HepG2 (cell line): ENCODE measurements at regions not wholly inside any gene's neighbourhood (a gene's known extent, or its start where the extent isn't known, plus 50 kb on each side); places are given as distances from the start of the nearest gene placed in this dataset.
A peak's percentile ranks its signal among the peaks of the same experiment; 100 is the strongest.

Experiments used
- ATAC-seq: fragments of 200-7000 bp; cut with Tn5 transposase; 3 replicates; pipeline ENCODE4 v1.9.1; 2020; ENCODE audit warnings: mild to moderate bottlenecking, moderate library complexity
- BruUV-seq: library from RNA; stranded (reverse); fragments of 400-500 nt; replicated peaks from 2 replicates; lab custom pipeline; 2021; lab: Mats Ljungman, UMichigan
- CTCF ChIA-PET: fragments of 300-600 bp; formaldehyde crosslinking; extraction: SDS; loops from one replicate; lab custom pipeline; 2021; ENCODE audit warnings: low total read pairs, inconsistent platforms, low intra/inter-chr PET ratio; lab: Yijun Ruan, JAX
- POLR2A ChIA-PET: fragments of 350-600 bp; sonication (Branson Sonifier 250); formaldehyde crosslinking; loops from one replicate; lab custom pipeline; 2020; ENCODE audit warnings: antibody characterized with exemption, inconsistent platforms; lab: Yijun Ruan, JAX
- DNase-seq: peaks from one replicate; pipeline ENCODE4 v3.0.0-alpha.2; 2015; ENCODE audit warnings: low spot score
- FAIRE-seq: peaks from 3 replicates; lab custom pipeline; 2011; peaks lifted over from hg19 to GRCh38; lab: Jason Lieb, UNC
- H2AFZ ChIP-seq: one replicate; pipeline ENCODE4 v1.6.1; 2011; ENCODE audit warnings: low read length, inconsistent platforms
- H3K27ac ChIP-seq: fragments of 300-600 bp; 3 replicates; pipeline ENCODE4 v1.8.0; 2011; ENCODE audit warnings: mixed run types, mild to moderate bottlenecking, mixed read lengths, low read length, inconsistent platforms; ENCODE audit not compliant: insufficient read depth; ENCODE audit errors: extremely low read length
- H3K27me3 ChIP-seq, 2 experiments: fragments of 200-600 bp in 1 of 2; 2 replicates in 1 of 2; 3 replicates in 1 of 2; pipeline versions ENCODE4 v1.6.0 to v1.8.0; 2011; ENCODE audit warnings: low read length in 2 of 2, mild to moderate bottlenecking in 2 of 2, moderate library complexity in 2 of 2, inconsistent platforms in 1 of 2; ENCODE audit not compliant: insufficient read depth in 2 of 2, control insufficient read depth in 1 of 2
- H3K36me3 ChIP-seq, 2 experiments: fragments of 200-600 bp in 1 of 2; replicated peaks in 1 of 2; 2 replicates in 1 of 2; 3 replicates in 1 of 2; pipeline versions ENCODE4 v1.5.1 to v1.8.0; 2011; ENCODE audit warnings: low read length in 2 of 2, inconsistent platforms in 1 of 2; ENCODE audit not compliant: insufficient read depth in 2 of 2, control insufficient read depth in 1 of 2
- H3K4me1 ChIP-seq: 2 replicates; pipeline ENCODE4 v1.5.1; 2012; ENCODE audit warnings: low read length, inconsistent platforms; ENCODE audit not compliant: insufficient read depth
- H3K4me2 ChIP-seq: 2 replicates; pipeline ENCODE4 v1.6.0; 2011; ENCODE audit warnings: low read depth, low read length, inconsistent platforms
- H3K4me3 ChIP-seq, 3 experiments: fragments of 200-600 bp in 1 of 3; sonication (generic), shearing (Covaris generic) in 1 of 3; replicated peaks in 1 of 3; 2 replicates each; pipeline ENCODE4 v1.5.1; 2011 to 2016; ENCODE audit warnings: low read length in 3 of 3, inconsistent platforms in 2 of 3, low read depth in 2 of 3, mild to moderate bottlenecking in 2 of 3, control low read depth in 1 of 3, mixed read lengths in 1 of 3; ENCODE audit not compliant: insufficient read depth in 1 of 3
- H3K79me2 ChIP-seq: one replicate; pipeline ENCODE4 v1.6.1; 2011; ENCODE audit warnings: low read length, inconsistent platforms; ENCODE audit not compliant: insufficient read depth
- H3K9ac ChIP-seq: 2 replicates; pipeline ENCODE4 v1.6.0; 2011; ENCODE audit warnings: mild to moderate bottlenecking, low read depth, low read length, inconsistent platforms; ENCODE audit not compliant: insufficient read depth
- H3K9me3 ChIP-seq: 2 replicates; pipeline ENCODE4 v1.5.1; 2012; ENCODE audit warnings: mild to moderate bottlenecking, low read length
- H4K20me1 ChIP-seq: 2 replicates; pipeline ENCODE4 v1.6.0; 2011; ENCODE audit warnings: inconsistent platforms, mild to moderate bottlenecking, low read length, moderate library complexity; ENCODE audit not compliant: insufficient read depth
- AHDC1 ChIP-seq: sonication (generic); formaldehyde crosslinking; IDR thresholded peaks from 2 replicates; pipeline ENCODE4 v1.5.1; 2020; ENCODE audit warnings: mild to moderate bottlenecking, missing genetic modification reagents, borderline replicate concordance
- ARID3A ChIP-seq: IDR thresholded peaks from 2 replicates; pipeline ENCODE4 v1.6.1; 2012; ENCODE audit warnings: low read depth, low read length, improper control_type of control experiment
- MTF1 ChIP-seq: sonication (generic); formaldehyde crosslinking; IDR thresholded peaks from 2 replicates; pipeline ENCODE4 v1.5.0; 2020; ENCODE audit warnings: missing genetic modification reagents
- MXI1 ChIP-seq: IDR thresholded peaks from 3 replicates; pipeline ENCODE4 v1.6.1; 2012; ENCODE audit warnings: low read depth, low read length, inconsistent platforms, borderline replicate concordance
- NCOR1 ChIP-seq: fragments of 200-600 bp; sonication (generic); IDR thresholded peaks from 2 replicates; pipeline ENCODE4 v1.7.0; 2017; ENCODE audit warnings: antibody characterized with exemption, low read length, borderline replicate concordance
- PAF1 ChIP-seq: IDR thresholded peaks from 2 replicates; pipeline ENCODE4 v1.6.1; 2016; ENCODE audit warnings: missing genetic modification reagents, missing compliant biosample characterization
- RARG ChIP-seq: sonication (generic); formaldehyde crosslinking; IDR thresholded peaks from 2 replicates; pipeline ENCODE4 v1.4.0; 2020; ENCODE audit warnings: low read depth, mild to moderate bottlenecking, missing genetic modification reagents
- SALL2 ChIP-seq: sonication (generic); formaldehyde crosslinking; IDR thresholded peaks from 2 replicates; pipeline ENCODE4 v1.8.1; 2023; ENCODE audit warnings: mild to moderate bottlenecking, missing genetic modification reagents, inconsistent platforms
- SIN3A ChIP-seq: IDR thresholded peaks from 2 replicates; pipeline ENCODE4 v1.6.1; 2011; ENCODE audit warnings: low read depth, mild to moderate bottlenecking, control low read depth, low read length, borderline replicate concordance
- SOX13 ChIP-seq, 3 experiments: fragments of 450-650 bp in 1 of 3; sonication (generic) in 1 of 3; formaldehyde crosslinking in 1 of 3; IDR thresholded peaks in 2 of 3; conservative IDR thresholded peaks in 1 of 3; 2 replicates each; pipeline versions ENCODE4 v1.5.0 to v1.6.1; 2016 to 2020; ENCODE audit warnings: antibody characterized with exemption in 1 of 3, mild to moderate bottlenecking in 1 of 3, missing compliant biosample characterization in 1 of 3, missing genetic modification reagents in 1 of 3, moderate library complexity in 1 of 3
- ZNF687 ChIP-seq: sonication (generic); formaldehyde crosslinking; IDR thresholded peaks from 2 replicates; pipeline ENCODE4 v1.5.1; 2020; ENCODE audit warnings: mild to moderate bottlenecking, missing genetic modification reagents, moderate library complexity
- ZNF878 ChIP-seq: sonication (generic); formaldehyde crosslinking; IDR thresholded peaks from 2 replicates; pipeline ENCODE4 v1.8.1; 2023; ENCODE audit warnings: mild to moderate bottlenecking, missing genetic modification reagents, moderate library complexity
- ZSCAN30 ChIP-seq: sonication (generic); formaldehyde crosslinking; IDR thresholded peaks from 2 replicates; pipeline ENCODE4 v1.5.0; 2020; ENCODE audit warnings: mild to moderate bottlenecking, missing genetic modification reagents
- WGBS: methylation state at CpG from one replicate; pipeline ENCODE4 v1.1.6; 2017; ENCODE audit warnings: low lambda C conversion rate; 5-methylcytosine and 5-hydroxymethylcytosine counted together
- in situ Hi-C: cut with HindIII; loops from 2 replicates; pipeline ENCODE4 v1.10.0; 2017; ENCODE audit warnings: low pct_unique_long_range_greater_than_20kb; ENCODE audit not compliant: extremely low pct_ligation_motif_present
- intact Hi-C: fragments of 100-400 bp; cut with micrococcal nuclease; formaldehyde crosslinking; loops from one replicate; pipeline ENCODE4 v1.10.0; 2022; ENCODE audit not compliant: unreplicated experiment

- no peak overlapping the region for H2AFZ ChIP-seq
- H3K9ac ChIP-seq, result no peak overlapping the region
- FAIRE-seq (no peak), ATAC-seq (peak; percentile 75), DNase-seq (peak; percentile 23)
- peaks cover 6% of the 10 kb centered on the region; the same call in 1 of the 2 replicates for H3K9me3 ChIP-seq
- no peaks in the 10 kb centered on the region for H4K20me1 ChIP-seq
- ChIA-PET POLR2A (no interaction called here), CTCF (no interaction called here)
- no peak overlapping the region for H3K4me3 ChIP-seq
- H3K79me2 ChIP-seq, result no peaks in the 10 kb centered on the region
- no peaks in the 10 kb centered on the region for H3K27me3 ChIP-seq
- BruUV-seq, result no TSS peak
- no peaks in the 10 kb centered on the region for H3K36me3 ChIP-seq
- 0% methylated on average over 1 of the region's 1 CpG for WGBS
- intact Hi-C loops (no loop called here), in situ Hi-C loops (no loop called here)
- no peak overlapping the region for H3K4me2 ChIP-seq
- peaks cover 8% of the 10 kb centered on the region for H3K4me1 ChIP-seq
- H3K27ac ChIP-seq, result no peak overlapping the region
- TF ChIP-seq SOX13 (IDR thresholded peaks at IDR 0.05) (no peak), SOX13 (CRISPR knock-in tag; conservative IDR thresholded peaks at IDR 0.05 in 1 of 2, IDR thresholded peaks at IDR 0.05 in 1 of 2) (peak in 1 of 2 experiments; percentile 27; a peak in 1 of 4 replicates), RARG (CRISPR knock-in tag) (no peak), SALL2 (CRISPR knock-in tag) (no peak), ZSCAN30 (CRISPR knock-in tag) (no peak), ZNF878 (CRISPR knock-in tag) (no peak), PAF1 (CRISPR knock-in tag) (no peak), MXI1 (no peak), ARID3A (peak; percentile 56; the same call in 1 of the 2 replicates), AHDC1 (CRISPR knock-in tag) (0 out of 2 replicates have a peak, but pooled peaks have one; percentile 48), MTF1 (CRISPR knock-in tag) (no peak), SIN3A (no peak), NCOR1 (peak; percentile 71; the same call in 1 of the 2 replicates), ZNF687 (CRISPR knock-in tag) (no peak)
These were observed 2121.0 kb downstream of the PCDH7 start for GRCh38 chr4:32841217-32841616.
